GM10266 (cell line): ENCODE measurements at regions not wholly inside any gene's neighbourhood (a gene's known extent, or its start where the extent isn't known, plus 50 kb on each side); places are given as distances from the start of the nearest gene placed in this dataset.

Experiments used
- DNase-seq: peaks from one replicate; pipeline ENCODE4 v3.0.0; 2012; ENCODE audit errors: extremely low spot score
- CTCF ChIP-seq: IDR thresholded peaks from 2 replicates; pipeline ENCODE4 v1.5.1; 2012; ENCODE audit warnings: mild to moderate bottlenecking, low read depth; ENCODE audit not compliant: control insufficient read depth, insufficient read depth; ENCODE audit errors: missing control alignments

GRCh38 chr3:55341502-55342031 is 145.5 kb downstream of the WNT5A start:
- no peak for TF ChIP-seq CTCF
- no peak for DNase-seq

GRCh38 chr3:55339819-55340218 is 147.3 kb downstream of the WNT5A start:
- TF ChIP-seq CTCF = no peak
- DNase-seq = no peak

GRCh38 chr3:55339390-55339789 is 147.7 kb downstream of the WNT5A start:
- DNase-seq = no peak
- no peak for TF ChIP-seq CTCF

GRCh38 chr3:55337641-55338180 is 149.4 kb downstream of the WNT5A start:
- DNase-seq = no peak
- no peak for TF ChIP-seq CTCF

GRCh38 chr3:55333923-55334322 is 153.2 kb downstream of the WNT5A start:
- TF ChIP-seq CTCF = no peak
- DNase-seq = no peak

- no peak for TF ChIP-seq CTCF
- no peak for DNase-seq
Measured at GRCh38 chr3:55333046-55333445, 154.1 kb downstream of the WNT5A start.

- no peak for DNase-seq
- TF ChIP-seq CTCF = no peak
Measured at GRCh38 chr3:55332176-55332575, 154.9 kb downstream of the WNT5A start.
